Choroid plexus epithelial cell (primary cell): ENCODE measurements at regions not wholly inside any gene's neighbourhood (a gene's known extent, or its start where the extent isn't known, plus 50 kb on each side); places are given as distances from the start of the nearest gene placed in this dataset.

ENCODE experiments used
- DNase-seq: peaks from one replicate; pipeline ENCODE4 v3.0.0-alpha.2; 2010; ENCODE audit warnings: low read depth
- H3K4me3 ChIP-seq: 2 replicates; pipeline ENCODE4 v1.5.1; 2011; ENCODE audit warnings: low read depth, mild to moderate bottlenecking, control low read depth, low read length, moderate library complexity
- CTCF ChIP-seq: conservative IDR thresholded peaks from 2 replicates; pipeline ENCODE4 v1.5.1; 2011; ENCODE audit warnings: low read depth, mild to moderate bottlenecking, control low read depth, inconsistent platforms, low read length, moderate library complexity

GRCh38 chr16:49920397-49920796, 64.5 kb upstream of the ZNF423 start:
- no peak for TF ChIP-seq CTCF
- H3K4me3 ChIP-seq, result no peak overlapping the region

GRCh38 chr16:49921106-49921505, 65.2 kb upstream of the ZNF423 start:
- TF ChIP-seq CTCF, result no peak
- DNase-seq, result no peak
- no peak overlapping the region for H3K4me3 ChIP-seq

More at GRCh38 chr16:49920397-49920796, 64.5 kb upstream of the ZNF423 start:
- DNase-seq, result no peak

DNA sequence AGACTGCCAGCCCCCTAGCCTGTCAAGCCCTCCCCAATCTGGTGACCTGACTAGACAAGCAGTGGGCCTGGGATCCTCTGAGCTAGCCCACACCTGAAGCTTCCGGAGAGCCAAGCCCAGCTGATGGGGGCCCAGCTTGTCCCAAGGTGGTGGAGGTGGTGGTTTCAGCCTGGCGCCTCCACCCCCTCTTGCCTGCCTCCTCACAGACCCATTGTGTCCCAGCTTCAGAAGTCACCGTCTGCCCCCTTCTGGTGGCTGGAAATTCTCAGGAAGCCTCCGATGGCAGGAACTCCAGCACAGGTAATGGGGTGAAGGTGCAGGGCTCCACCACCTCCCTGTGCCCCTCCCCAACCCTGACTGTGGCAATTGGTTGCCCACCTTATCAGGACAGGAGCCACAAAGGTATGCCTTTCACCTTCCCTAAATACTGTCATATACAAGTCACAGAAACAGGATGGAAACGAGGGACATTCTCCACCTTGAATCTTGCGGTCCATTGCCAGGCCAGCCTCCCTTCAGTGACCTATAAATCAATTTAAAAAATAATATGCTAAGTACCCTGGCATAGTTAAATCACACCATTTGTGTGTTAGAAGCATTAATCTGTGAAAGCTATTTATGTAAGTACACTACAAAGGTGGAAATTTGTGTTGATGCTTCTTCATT, 66.0 kb upstream of the ZNF423 start:
- DNase-seq, result peak; percentile 76
- peak; percentile 88 for TF ChIP-seq CTCF
- no peak overlapping the region for H3K4me3 ChIP-seq

GRCh38 chr16:49923411-49923810, 67.5 kb upstream of the ZNF423 start:
- TF ChIP-seq CTCF, result no peak

DNA sequence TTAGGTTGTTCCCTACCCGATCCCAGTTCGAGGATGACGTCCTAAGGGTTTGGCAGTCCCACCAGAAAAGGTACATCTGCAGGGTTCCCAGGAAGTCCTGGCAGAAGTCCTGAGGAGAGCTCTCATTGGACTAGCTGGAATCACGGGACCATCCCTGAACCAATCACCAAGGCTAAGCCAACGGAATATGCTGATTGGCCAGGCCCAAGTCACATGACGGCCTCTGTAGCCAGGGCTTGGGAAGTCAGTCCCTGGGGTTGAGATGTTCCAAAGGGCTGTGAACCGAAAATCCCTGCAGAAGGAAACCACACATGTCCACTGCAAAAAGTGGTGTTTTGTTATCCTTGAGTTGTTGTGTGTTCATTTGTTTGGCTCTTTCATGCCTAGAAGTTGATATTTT, 68.2 kb upstream of the ZNF423 start:
- DNase-seq, result peak; percentile 6
- no peak overlapping the region for H3K4me3 ChIP-seq
- no peak for TF ChIP-seq CTCF

More at GRCh38 chr16:49923411-49923810, 67.5 kb upstream of the ZNF423 start:
- no peak overlapping the region for H3K4me3 ChIP-seq
- DNase-seq, result no peak

DNA sequence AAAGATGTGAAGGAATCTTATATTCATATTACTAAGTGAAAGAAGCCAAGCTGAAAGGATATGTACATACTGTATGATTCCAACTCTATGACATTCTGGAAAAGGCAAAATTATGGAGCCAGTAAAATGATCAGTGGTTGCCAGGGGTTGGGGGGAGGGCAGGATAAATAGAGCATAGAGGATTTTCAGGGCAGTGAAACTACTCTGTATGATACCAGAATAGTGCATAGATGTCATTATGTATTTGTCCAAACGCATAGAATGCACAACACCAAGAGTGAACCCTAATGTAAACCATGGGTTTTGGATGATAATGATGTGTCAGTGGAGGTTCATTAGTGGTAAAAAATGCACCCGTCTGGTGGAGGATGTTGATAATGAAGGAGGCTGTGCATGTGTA, 71.0 kb upstream of the ZNF423 start:
- no peak for TF ChIP-seq CTCF
- H3K4me3 ChIP-seq, result no peak overlapping the region
- DNase-seq, result no peak
